ENCODE measurements at regions not wholly inside any gene's neighbourhood (a gene's known extent, or its start where the extent isn't known, plus 50 kb on each side); places are given as distances from the start of the nearest gene placed in this dataset.

DNA sequence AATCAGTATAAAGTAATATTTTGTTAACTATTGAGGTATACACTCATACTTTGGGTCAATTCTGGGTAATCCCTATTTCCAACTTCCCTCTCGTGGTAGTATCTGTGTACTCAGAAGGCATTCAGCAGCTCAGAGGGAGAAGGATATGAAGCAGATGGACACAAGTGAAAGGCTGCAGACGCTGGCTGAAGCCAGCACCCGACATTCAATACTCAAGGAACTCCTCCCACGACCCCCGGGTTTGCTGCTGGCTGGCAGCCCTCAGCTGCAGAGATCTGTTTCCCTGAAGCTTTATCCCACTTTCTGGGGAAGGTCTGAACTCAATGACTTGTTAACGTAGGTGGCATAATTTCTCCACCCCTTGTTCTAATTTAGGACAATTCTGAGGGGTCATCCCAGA, 847.3 kb upstream of the SOX11 start:
- Histone ChIP-seq H3K9me3 (no peaks in the 10 kb centered on the region), H3K27ac (no peak overlapping the region), H3K36me3 (no peaks in the 10 kb centered on the region), H3K4me1 (no peaks in the 10 kb centered on the region), H3K4me3 (no peak overlapping the region), H3K27me3 (no peaks in the 10 kb centered on the region)
- no peak for DNase-seq
- intact Hi-C loops (cut with DNase I; ENCODE audit: low total_unique reads): no loop called here
- TF ChIP-seq, protein P1, sequence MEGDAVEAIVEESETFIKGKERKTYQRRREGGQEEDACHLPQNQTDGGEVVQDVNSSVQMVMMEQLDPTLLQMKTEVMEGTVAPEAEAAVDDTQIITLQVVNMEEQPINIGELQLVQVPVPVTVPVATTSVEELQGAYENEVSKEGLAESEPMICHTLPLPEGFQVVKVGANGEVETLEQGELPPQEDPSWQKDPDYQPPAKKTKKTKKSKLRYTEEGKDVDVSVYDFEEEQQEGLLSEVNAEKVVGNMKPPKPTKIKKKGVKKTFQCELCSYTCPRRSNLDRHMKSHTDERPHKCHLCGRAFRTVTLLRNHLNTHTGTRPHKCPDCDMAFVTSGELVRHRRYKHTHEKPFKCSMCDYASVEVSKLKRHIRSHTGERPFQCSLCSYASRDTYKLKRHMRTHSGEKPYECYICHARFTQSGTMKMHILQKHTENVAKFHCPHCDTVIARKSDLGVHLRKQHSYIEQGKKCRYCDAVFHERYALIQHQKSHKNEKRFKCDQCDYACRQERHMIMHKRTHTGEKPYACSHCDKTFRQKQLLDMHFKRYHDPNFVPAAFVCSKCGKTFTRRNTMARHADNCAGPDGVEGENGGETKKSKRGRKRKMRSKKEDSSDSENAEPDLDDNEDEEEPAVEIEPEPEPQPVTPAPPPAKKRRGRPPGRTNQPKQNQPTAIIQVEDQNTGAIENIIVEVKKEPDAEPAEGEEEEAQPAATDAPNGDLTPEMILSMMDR (IDR thresholded peaks at IDR 0.05): no peak

DNA sequence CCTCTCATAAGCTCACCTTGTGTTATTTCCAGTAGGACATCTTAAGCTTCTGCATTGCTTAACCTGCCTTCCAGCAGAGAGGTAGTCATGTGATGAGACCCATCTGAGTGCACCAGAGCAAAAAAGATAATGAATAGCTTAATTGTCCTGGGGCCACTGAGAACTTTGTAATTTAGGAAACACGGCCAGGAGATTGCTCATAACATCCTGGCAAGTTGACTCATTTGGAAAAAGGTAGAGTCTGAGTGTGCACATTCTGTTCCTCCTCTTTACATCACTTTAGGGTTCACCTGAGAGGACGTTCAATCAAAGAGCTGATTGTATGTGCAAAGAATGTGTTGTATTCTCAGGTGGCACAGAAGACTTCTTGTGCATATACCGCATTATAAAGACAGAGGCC, 830.2 kb upstream of the SOX11 start:
- no peaks in the 10 kb centered on the region for H3K27me3 ChIP-seq
- H3K27ac ChIP-seq: no peak overlapping the region
- intact Hi-C loops (cut with DNase I; ENCODE audit: low total_unique reads): no loop called here
- H3K4me1 ChIP-seq: no peaks in the 10 kb centered on the region
- TF ChIP-seq, protein P1 (IDR thresholded peaks at IDR 0.05): no peak
- no peaks in the 10 kb centered on the region for H3K36me3 ChIP-seq
- no peaks in the 10 kb centered on the region for H3K9me3 ChIP-seq
- H3K4me3 ChIP-seq: no peak overlapping the region
- DNase-seq: no peak

DNA sequence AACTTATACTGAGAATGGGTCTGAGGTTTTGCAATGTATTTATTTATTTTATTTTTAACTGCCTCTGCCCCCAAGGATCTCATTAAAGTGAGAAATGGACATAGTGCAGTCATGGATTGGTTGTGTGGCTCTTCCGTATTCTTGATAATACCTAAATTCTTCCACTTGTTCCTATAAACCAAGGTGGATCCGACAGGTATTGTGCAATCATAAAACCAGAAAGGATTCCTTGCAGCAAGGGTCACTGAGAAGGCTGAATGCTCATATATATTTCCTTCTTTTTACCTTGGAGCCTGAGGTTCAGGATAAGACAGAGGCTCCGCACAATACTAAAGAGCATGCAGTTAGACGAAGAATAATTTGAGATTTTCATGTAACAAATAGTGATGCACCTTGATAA, 826.0 kb upstream of the SOX11 start:
- no peak overlapping the region for H3K27ac ChIP-seq
- TF ChIP-seq, protein P1 (IDR thresholded peaks at IDR 0.05): no peak
- intact Hi-C loops (cut with DNase I; ENCODE audit: low total_unique reads): no loop called here

DNA sequence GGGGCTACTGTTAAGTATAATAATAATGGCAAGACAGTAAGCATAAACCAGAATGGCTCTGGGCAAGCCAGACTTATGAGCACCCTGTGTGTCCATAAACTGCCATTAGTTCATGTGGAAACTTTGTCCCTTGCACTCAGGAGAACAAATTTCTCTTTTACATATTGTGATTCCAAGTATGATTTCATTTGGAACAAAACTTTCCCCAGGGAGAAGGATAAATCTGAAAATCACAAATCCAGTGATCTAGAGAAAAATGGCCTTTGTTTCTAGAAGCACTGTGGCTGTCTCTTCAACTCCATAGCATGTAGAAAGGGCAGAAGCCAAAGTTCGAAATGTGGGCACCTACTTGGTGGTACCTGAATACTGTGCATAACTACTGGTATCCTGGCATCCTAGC, 823.7 kb upstream of the SOX11 start:
- TF ChIP-seq, protein P1 (IDR thresholded peaks at IDR 0.05): no peak
- Histone ChIP-seq H3K9me3 (no peaks in the 10 kb centered on the region), H3K36me3 (no peaks in the 10 kb centered on the region), H3K4me3 (no peak overlapping the region), H3K4me1 (no peaks in the 10 kb centered on the region), H3K27ac (no peak overlapping the region), H3K27me3 (no peaks in the 10 kb centered on the region)
- intact Hi-C loops (cut with DNase I; ENCODE audit: low total_unique reads): no loop called here
- no peak for DNase-seq

More for the DNA sequence above, 826.0 kb upstream of the SOX11 start:
- Histone ChIP-seq H3K4me3 (no peak overlapping the region), H3K36me3 (no peaks in the 10 kb centered on the region), H3K4me1 (no peaks in the 10 kb centered on the region), H3K27me3 (no peaks in the 10 kb centered on the region), H3K9me3 (no peaks in the 10 kb centered on the region)
- DNase-seq: no peak

DNA sequence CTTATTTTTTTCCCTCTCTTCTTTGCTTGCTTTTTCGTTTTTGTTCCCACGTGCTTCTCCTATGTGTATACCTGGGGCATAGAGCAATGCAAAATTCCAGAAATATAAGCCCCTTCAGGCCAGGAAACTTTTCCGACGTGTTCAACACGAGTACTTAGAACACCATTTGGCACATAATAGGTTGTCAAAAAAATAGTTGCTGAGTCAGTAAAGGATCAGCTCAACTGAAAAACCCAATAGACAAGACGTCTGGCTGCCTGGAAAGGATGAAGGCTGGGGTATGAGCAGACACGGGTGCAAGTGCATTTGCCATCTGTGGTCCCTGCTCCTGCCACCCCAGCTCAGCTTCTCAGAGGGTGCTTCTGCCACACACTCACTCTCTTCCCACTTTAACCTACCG, 823.0 kb upstream of the SOX11 start:
- no peaks in the 10 kb centered on the region for H3K9me3 ChIP-seq
- no peaks in the 10 kb centered on the region for H3K4me1 ChIP-seq
- no peak overlapping the region for H3K27ac ChIP-seq
- intact Hi-C loops (cut with DNase I; ENCODE audit: low total_unique reads): no loop called here
- no peak for DNase-seq
- no peaks in the 10 kb centered on the region for H3K36me3 ChIP-seq
- no peaks in the 10 kb centered on the region for H3K27me3 ChIP-seq
- no peak overlapping the region for H3K4me3 ChIP-seq
- TF ChIP-seq, protein P1 (IDR thresholded peaks at IDR 0.05): no peak

DNA sequence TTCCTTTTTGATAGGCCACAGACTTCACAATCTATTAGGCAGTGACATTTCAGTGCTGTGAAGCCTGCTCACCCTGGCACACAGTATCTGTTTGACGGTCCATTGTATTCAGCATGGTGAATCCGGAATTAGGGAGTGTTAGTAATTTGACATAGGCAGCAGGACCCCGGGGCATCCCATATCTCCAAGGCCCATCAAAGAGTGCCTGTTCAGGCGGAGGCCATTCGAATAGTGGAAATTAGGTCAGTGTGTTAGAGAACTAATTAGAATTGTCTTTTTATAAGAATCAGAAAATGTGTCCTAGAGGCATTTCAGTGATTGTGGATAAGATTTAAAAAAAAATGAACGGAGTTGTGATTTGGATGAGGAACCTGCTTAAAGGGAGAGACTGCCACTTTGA, 818.8 kb upstream of the SOX11 start:
- no peak overlapping the region for H3K4me3 ChIP-seq
- intact Hi-C loops (cut with DNase I; ENCODE audit: low total_unique reads): no loop called here
- no peaks in the 10 kb centered on the region for H3K9me3 ChIP-seq
- no peaks in the 10 kb centered on the region for H3K27me3 ChIP-seq
- no peaks in the 10 kb centered on the region for H3K4me1 ChIP-seq
- H3K27ac ChIP-seq: no peak overlapping the region
- TF ChIP-seq, protein P1 (IDR thresholded peaks at IDR 0.05): no peak
- no peak for DNase-seq
- H3K36me3 ChIP-seq: no peaks in the 10 kb centered on the region
